G401.6 (cell line): ENCODE measurements at regions not wholly inside any gene's neighbourhood (a gene's known extent, or its start where the extent isn't known, plus 50 kb on each side); places are given as distances from the start of the nearest gene placed in this dataset.
"Not testable (repeated sequence)": the region's sequence is repeated elsewhere in the genome, so short reads cannot be mapped to it uniquely, and the experiment has no call there.

Experiments used
- FAIRE-seq: peaks from 2 replicates; lab custom pipeline; 2012; peaks lifted over from hg19 to GRCh38; lab: Jason Lieb, UNC

DNA sequence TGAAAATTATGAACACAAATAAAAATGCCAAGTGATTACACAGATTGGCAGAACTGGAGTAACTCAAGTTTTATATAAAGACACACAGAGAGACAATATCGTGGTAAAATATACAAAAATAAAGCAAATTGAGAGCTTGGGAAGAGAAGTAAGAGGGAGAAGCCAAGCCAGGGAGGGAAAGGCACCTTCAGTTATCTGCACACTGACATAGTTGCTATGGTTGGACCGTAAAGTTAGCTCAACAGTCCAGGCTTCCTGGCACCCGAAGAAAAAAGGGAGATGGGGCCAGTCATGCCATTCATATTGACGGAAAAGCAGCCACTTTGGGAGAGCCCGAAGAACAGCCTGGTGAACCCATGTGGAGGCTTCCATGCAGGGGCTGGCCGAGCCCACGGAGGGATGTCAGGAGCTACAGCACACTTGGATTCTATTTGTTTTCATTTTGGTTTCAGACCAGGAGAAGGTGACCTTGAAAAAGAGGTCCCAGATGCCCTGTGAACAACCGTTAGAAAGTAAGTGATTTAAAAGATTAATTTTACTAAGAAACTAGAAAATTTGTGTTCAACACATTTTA lies 177.1 kb upstream of the IRF2BP2 start:
- FAIRE-seq = not testable (repeated sequence)

DNA sequence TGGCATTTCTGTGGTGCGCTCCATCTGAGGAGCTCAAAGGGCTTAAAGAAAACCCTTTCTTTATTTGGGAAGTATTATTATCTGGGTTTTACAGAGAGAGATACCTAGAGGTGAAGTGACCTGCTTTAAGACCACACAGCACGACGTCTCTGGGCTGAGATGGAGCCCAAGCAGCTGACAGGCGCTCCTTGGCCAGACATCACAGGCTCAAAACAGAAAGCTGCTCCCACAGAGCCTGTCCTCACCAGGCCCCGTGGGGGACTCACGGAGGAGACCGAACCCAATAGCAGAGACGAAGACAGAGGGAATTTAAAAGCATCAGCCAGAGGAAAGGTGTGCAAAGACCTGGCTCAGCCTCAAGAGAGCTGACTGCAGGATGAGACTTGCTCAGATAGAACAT lies 175.9 kb upstream of the IRF2BP2 start:
- FAIRE-seq = not testable (repeated sequence)

DNA sequence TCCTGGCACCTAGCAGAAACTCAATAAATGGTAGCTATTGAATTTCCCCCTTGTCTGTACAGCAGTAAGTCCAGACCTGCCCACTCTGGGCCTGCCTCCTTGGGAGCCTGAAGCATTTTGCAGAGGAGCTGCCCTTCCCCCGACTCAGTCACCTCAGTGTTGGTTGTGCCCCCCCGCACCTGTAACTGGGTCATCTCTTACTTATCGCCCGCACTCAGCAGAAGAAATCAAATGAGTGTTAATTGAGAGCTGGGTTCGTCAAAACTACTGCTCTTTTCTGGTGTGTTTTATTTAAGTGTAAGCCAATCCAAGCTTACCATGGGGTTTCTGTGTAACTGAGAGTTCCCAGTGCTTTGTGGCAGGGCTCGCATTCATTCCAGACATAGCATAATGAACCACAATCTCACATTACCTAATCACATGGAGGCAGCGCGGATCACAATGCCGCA lies 175.5 kb upstream of the IRF2BP2 start:
- FAIRE-seq = not testable (repeated sequence)

DNA sequence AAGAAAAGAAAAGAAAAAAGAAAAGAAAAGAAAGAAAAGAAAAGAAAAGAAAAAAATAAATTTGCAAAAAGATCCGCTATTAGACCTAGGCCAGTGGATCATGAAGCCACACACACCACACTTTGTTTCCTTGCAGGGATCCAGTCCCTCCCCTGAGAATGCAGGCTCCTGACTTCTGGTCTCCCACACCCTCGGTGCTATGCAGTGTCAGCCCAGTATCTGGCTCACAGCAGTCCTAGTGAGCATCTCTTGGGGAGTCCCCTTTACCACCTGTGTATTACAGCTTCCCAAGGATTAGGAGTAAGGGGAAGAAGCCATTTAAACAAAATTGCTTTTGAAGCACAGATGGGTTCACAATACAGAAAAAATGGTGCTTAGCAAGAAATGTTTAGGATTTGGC lies 174.1 kb upstream of the IRF2BP2 start:
- not testable (repeated sequence) for FAIRE-seq

DNA sequence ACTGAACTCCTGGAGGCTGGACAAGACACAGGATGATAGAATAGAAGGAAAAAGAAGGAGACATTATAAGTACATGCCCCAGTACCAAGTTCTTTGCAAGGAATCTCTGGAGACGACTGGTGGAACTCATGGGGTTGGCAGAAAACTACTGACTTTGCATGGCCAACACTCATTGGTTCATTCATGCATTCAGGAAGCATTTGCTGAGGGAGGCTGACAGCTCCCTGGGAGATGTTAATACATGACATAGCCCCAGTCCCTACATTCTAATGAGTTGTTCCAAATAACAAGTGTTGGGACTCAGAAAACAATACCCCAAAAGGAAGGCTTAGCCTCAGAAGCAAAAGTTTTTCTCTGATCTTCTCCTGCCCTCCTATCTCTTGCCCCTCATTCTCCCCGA lies 172.8 kb upstream of the IRF2BP2 start:
- FAIRE-seq = no peak

DNA sequence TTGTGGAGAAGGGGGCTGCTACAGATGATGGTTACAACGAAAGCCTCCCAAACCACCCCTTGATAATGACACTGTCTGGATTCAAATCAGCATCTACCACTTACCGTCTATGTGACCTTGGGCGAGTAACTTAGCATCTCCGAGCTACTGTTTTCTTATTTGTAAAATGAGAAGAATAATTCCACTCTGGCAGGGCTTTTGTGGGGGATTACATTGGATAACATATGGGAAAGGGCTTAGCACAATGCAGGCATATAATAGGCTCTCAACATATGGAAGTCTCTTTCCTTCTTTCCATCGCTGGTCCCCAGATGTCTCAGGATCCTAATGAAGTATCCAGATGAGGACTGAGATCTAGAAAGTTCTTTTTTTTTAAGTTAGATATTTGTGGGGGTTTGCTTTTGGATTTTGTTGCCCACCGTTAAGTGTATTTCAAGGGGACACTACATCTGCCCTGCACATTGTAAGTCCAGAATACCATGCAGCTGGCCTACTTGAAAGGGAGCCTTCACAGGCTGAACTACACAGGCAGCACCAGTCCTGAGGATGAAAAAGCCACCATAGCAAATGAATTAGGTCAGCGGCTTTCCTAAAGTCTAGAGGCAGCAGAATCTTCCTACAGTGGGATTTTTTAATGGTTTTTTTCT lies 172.2 kb upstream of the IRF2BP2 start:
- no peak for FAIRE-seq

DNA sequence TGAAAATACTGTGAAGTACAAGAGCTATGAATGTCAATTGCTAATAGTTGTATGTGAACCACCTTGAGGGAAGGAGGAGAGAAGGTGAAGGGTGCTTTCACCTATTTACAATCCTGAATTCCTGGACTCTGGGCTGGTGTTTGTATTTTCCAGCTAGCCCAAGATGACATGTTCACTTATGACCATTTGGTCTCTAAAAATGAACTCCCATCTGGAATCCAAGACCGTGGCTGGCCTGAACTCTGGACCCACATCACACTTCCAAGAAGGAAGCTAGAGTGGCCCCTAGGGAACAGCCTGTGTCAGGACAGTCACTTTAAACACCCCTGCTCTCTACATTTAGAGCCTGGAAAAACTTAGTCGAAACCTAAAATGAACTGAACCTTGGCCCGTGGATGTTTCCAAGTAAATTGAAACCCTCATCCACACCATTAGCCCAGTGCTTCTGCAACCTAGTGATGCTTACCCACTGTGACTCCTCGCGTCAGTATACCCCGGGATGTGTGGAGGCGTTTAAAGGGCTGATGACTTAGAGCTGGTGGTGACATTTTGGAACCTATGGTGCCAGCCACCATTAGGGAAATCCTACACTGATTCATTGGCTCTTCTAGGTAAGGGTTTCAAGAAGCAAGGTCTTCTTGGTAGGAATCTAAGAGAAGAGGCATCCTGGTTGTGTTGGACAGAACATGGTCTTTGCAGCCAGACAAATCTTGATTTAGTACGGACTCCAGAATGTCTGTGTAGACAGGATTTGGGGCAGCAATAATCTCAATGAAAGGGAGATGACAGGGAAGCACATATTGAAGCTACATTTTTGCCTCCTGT lies 171.5 kb upstream of the IRF2BP2 start:
- FAIRE-seq = no peak

DNA sequence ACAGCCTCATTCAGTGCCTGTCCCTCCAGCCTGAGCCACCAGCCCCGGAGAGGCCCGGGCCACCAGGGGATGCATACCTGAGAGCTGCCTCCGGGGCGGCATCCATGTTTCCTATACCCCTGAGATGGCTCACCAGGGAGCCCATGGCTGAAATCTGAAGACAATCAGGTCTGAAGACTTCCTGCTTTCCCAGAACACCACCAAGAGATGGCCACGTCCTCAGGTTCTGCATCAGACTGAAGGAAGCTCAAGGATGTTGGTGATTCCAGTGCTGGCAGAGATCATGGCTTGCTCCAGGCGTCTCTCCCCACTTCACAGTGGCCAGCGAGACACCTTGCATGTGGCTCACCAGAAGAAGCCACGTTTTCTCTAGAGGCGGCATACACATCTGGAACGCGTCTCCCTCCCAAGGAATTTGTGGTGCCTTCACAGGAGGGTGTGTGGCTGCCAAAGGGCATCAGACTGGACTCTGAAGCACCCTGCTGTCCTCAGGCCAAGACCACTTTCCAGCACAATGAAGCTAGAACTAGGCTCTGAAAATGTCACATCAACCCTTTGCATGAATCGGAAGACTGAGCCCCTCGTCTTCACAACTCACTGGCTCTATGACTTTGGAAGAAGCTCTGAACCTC lies 170.7 kb upstream of the IRF2BP2 start:
- FAIRE-seq = no peak

DNA sequence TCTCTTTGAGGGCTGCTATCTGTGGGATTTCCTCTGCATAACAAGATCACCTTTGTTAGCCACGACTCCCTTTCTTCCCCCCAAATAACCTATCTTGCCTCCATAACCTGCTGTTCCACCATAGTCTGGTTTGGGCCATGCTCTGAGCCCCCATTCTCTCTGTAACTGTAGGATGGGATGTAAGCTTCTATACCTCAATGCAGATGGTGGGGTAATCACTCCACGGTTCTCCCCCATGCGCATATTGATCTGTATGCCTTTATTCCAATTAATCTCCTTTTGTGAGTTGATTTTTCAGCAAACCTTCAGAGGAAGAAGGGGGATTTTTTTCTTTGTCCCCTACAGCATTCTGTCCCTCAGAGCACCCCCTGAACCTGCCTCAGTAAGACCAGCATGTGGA lies 170.1 kb upstream of the IRF2BP2 start:
- FAIRE-seq = no peak

DNA sequence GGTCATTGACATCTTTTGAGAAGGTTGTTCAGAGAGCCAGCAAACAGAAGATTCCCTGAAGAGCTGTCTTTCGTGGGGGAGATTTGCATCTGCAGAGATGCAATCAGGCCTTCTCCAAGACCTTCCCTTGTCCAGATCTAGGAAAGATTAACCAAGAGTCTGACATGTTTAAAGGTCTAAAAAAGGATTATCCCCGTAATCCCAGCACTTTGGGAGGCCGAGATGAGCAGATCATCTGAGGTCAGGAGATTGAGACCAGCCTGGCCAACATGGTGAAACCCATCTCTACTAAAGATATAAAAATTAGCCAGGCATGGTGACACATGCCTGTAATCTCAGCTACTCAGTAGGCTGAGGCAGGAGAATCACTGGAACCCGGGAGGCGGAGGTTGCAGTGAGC lies 169.6 kb upstream of the IRF2BP2 start:
- FAIRE-seq = not testable (repeated sequence)

DNA sequence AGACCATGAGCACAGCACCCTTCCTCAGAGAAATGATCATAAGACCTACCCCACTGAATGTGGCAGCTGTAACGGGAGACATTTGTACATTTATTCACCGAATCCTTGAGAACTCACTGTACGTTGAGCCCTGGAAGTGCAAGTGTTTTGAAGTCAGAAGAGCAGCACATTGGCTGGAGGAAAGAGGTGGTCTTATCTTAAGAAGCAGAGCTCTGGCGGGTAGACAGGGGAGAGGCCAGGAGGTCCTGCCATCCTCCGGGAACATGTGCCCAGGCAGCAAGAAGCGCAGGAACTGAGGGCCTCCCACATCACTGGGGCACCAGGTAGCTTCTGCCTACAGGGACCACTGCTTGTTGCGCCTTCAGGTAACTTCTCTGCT lies 169.2 kb upstream of the IRF2BP2 start:
- FAIRE-seq = no peak

DNA sequence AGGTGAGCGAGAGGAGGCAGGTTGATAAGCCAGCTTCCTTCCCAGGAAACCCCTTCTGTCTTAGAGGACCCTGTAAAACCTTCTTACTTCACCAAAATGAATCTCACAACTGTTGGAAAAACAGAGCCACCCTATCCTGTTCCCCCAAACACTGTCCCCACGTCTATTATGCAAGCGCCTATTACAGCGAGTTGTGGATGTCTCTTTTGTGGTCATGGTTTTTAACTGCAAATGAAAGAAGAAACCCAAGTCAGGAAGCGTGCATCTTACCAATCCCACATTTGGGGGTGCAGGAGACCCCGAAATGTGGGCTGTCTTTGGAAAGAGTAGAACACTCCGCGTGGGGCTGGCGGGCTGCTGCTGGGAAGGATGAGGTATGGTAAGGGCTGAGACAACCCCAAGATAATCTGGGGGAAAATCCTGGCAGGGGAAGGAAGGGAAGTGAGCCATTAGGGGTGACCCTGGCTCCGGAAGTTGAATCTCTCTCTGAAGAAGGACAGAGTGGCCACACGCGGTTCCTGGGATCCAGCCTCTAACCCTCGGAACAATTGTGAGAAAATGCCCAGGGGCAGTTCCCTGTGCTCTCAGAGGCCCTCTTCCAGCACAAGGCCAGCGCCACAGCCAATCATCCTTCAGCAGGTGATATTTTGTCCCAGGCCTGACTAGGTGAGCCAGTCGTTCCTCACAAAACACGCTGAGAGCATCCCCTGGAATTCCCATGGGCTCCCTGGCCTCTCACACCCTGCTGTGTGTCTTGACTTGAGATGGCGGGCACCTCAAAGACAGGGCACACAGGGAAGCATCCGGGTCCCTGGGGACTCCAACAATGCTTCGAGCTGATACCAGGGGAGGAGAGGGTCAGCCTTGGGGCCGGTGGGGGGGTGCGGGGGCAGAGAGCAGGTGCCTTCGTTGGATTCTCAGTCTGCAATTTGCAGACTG lies 168.5 kb upstream of the IRF2BP2 start:
- FAIRE-seq = no peak

DNA sequence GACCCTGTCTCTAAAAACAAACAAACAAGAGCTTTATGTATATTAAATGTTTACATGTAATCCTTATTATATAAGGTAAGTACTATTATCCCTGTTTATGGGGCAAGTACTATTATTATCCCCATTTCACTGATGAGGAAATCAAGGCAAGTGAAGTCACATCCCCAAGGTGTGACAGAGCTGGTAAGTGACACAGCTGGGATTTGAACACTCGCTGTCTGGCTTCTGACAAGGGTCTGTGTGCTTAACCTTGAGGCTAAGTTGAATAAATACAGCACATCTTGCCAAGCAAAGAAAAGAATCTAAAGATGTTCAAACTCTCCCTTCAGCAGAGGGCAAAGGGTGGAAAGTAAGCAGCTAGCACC lies 167.9 kb upstream of the IRF2BP2 start:
- FAIRE-seq = no peak

DNA sequence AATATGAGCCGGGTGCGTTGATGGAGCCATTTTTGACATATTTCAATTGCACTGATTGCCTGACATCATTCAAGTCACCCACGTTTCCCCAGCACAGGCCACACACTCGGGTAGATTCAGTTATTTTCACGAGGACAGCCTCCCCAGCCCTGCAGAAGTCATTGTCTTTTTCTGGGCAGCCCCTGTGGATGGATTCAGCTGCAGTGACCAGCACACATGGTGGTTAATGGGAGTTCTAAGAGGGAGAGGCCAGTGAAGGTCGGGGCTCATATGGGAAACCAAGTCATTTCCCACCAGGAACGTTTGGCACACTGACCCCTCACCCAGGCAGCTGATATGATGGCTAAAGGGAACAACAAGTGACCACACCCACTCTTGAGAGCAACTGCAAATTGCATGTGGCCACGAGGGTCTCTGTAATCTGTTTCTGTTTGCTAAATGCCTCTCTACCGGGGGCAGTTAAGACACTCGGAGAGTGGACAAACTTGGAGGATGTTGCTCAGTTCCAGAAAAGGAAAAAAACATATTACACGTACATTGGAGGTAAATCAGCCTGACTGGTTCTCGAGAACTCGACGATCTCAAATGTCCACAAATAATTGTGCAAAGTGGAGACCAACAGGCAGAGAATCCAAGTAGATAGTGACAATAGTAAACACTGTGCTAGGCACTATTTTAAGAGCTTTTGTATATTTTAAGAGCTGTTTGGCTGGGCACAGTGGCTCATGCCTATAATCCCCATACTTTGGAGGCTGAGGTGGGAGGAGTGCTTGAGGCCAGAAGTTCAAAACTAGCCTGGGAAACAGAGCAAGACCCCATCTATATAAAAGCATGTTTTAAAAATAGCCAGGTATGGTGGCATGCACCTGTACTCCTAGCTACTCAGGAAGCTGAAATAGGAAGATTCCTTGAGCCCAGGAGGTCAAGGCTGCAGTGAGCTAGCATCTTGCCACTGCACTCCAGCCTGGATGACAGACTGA lies 167.2 kb upstream of the IRF2BP2 start:
- FAIRE-seq = no peak

DNA sequence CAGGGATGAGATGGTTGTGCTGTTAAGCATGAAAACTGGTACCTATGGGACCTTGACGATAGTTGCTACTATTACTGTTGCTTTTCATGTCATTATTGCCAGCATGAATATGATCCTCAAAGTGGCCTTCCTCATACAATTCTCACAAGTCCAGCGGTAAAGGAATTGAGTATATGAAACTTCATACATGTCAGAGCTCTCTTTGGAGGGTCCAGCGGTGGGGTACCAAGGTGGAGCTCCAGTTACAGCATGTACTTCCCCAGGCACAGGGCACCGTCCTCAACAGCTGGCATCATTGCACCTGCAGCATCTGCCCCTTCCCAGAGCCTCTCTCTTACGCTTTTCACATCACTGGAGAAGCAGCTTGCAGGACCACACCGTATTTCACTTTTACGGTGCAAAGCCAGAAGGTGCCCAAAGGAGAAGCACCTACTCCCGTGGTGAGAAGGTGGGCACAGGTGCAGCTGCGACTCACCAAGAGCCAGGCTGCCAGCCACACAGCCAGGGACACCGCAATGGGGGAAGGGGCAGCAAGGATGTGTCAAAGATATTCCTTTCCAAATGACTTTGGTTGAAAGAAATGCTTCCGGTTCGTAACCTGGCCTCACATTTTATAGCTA lies 166.4 kb upstream of the IRF2BP2 start:
- FAIRE-seq = no peak

DNA sequence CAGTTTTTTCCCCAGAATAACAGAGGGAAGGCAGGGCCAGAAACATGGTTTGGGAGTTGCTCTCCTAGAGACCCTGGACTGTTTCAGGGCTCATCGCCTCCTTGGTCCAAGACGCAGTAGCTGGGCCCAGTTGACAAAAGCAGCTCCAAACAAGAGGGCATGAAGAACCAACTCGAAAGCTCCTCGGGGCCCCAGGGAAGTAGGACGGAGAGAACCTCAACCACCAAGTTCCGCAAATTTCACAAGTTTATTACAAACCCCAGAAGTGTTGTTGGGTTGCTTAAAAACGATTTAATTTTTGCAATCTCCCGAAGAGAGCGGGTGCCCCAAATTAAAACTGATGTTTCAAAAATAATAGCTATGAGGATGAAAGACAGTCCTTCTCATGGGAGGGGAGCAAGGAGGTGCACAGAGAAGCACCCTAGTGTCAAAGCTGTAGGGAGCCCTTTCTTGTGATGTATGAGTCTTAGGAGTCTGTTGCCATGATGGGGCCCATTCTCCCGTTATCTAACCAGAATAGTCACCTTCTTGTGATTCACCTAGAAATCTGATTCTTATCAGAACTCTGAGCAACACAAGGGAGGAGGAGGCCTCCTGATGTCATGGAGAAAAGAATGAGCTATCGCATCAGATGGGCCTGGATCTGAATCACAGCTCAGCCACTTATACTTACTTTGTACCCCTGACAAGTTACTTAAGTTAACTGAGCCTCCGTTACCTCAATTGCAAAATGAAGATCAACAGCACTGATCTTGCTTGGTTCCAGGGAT lies 165.7 kb upstream of the IRF2BP2 start:
- FAIRE-seq = no peak

DNA sequence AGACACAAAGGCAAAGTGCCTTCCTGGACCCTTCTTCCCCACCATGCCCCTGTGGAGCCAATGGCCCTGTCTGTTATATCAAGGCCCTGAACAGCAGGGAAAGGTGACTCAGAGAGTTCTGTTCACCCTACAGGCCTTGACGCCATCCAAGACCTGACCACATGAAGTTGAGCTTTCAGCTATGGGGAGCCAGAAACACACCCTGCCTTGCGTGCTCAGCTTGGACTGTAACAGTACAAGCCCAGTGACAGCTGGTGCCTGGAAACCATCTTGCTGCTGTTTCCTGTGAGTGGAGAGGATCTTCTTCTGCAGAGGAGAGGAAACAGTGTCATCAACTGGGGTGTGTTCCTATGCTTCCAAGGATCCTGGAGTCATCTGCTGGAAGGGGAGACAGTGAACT lies 165.0 kb upstream of the IRF2BP2 start:
- no peak for FAIRE-seq

DNA sequence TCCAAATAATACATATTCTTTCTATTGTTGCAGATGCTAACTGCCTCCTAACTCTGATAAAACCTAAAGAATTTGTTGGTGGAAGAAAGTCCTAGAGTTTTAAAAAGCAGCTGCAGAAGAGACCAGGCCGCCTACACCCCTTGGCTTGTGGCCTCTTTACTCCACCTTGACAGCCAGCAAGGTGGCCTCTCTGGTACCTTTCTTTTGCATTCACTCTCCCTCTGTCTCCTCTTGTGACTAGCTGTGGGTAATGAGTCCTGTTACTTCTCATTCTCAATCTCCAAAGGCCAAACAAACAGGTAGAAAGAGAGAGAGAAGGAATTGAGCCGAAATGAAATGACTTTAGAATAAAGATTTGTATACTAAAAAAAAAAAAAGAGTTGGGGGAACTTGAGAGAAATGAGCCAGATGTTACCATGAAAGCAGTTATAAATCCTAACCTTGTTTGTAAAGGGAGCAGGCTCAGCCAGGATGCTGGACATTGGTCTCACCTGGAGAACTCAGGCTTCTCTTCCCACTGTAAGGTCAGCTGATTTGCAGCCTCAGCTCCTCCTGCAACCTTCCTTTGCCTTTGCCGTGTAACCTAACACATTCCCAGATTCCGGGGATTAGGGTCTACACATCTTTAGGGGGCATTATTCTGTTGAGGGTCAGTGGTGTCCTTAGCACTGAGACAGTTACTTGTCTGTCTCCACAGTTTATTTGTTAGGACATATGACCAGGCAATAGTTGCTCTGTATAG lies 164.1 kb upstream of the IRF2BP2 start:
- FAIRE-seq = no peak
